LNCaP clone FGC (cell line): ENCODE measurements at regions not wholly inside any gene's neighbourhood (a gene's known extent, or its start where the extent isn't known, plus 50 kb on each side); places are given as distances from the start of the nearest gene placed in this dataset.

Source experiments
- DNase-seq: peaks from one replicate; pipeline ENCODE4 v3.0.0-alpha.2; 2011; ENCODE audit warnings: low read depth
- H3K4me3 ChIP-seq: 2 replicates; pipeline ENCODE4 v1.5.1; 2011; ENCODE audit warnings: mild to moderate bottlenecking, low read depth, low read length, control low read depth
- CTCF ChIP-seq: IDR thresholded peaks from 2 replicates; pipeline ENCODE4 v1.5.1; 2012; ENCODE audit warnings: mild to moderate bottlenecking; ENCODE audit not compliant: control insufficient read depth, insufficient read depth; ENCODE audit errors: extremely low read depth

DNA sequence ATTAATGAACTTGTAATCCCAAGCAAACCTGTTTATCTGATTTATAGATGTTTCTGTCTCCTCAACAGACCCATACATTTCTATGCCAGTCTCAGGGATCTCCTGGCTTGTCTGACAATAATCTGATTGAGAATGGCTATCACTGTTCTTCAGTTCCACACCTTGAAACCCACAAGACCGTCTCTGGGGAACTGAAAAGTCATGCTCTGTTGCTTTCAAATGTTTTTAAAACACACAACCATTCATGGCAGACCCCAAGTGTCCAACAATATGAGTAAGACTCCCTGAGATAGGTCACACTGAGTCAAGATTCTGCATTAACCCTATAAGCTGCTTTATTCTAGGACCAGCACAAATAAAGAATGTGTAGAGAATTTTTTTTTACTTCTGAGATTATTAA, 611.2 kb upstream of the PLXNA2 start:
- no peak for DNase-seq

DNA sequence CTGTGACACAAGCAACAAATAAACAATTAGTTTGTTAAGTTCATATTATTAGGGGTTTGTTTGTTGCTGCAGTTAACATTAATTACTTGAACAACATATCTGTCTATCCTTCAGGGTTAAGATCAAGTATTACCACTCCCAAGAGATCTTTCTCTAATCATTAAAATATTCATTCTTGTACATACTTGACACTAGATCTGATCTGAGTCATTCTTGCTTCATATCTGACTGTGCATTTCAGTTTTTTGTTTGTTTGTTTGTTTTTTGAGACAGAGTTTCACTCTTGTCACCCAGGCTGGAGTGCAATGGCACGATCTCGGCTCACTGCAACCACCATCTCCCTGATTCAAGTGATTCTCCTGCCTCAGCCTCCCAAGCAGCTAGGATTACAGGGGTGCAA, 613.3 kb upstream of the PLXNA2 start:
- H3K4me3 ChIP-seq = no peak overlapping the region
- no peak for DNase-seq
- no peak for TF ChIP-seq CTCF

More for the DNA sequence above, 611.2 kb upstream of the PLXNA2 start:
- TF ChIP-seq CTCF = no peak
- no peak overlapping the region for H3K4me3 ChIP-seq

DNA sequence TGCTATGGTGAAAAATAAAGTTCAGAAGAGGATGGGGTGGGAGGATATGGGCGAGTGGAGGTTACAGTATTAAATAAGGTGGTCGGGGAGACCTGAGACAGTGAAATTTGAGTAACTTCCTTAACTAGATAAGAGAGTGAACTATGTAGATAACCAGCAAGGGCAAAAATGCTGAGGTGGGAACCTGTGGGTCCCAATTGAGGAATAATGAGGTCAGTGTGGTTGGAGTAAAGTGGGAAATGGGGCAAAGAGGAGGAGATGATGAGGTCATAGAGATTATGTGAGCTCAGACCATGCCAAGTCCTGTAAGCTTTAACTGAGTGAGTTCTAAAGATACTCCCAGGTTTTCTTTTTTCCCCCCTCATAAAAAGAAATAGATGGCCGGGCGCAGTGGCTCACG, 614.6 kb upstream of the PLXNA2 start:
- DNase-seq = no peak
- TF ChIP-seq CTCF = no peak

GRCh38 chr1:208864366-208864965, 620.3 kb upstream of the PLXNA2 start:
- DNase-seq = no peak
- no peak overlapping the region for H3K4me3 ChIP-seq
- TF ChIP-seq CTCF = no peak

More for the DNA sequence above, 614.6 kb upstream of the PLXNA2 start:
- no peak overlapping the region for H3K4me3 ChIP-seq

DNA sequence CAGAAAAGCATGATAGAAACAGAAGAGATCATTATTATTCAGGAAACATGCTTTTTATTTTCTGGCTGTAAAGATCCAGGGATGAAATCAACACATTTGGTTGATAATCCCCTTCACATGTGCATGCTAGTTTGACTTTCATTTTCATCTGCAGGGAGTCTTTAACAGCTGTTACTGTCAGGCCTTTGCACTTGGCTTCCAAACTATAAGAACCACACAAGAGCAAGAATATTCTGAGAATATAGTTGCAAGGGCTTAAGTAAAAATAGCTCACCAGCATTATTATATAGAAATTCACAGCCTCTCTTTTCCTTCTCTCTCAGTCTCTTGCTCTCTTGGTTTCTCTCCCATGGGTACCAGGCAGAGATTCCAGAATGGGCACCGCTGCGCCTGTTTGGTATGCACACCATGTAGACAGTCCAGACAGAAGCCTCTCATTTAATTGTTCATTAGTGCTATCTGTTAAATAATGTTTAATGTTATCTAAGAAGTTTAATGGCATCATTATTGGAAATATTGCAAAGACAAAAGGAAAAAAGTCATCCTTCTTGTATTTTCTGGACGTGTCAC, 622.3 kb upstream of the PLXNA2 start:
- no peak for DNase-seq

GRCh38 chr1:208868554-208868953, 624.4 kb upstream of the PLXNA2 start:
- H3K4me3 ChIP-seq = no peak overlapping the region
- DNase-seq = no peak
- no peak for TF ChIP-seq CTCF

More for the DNA sequence above, 622.3 kb upstream of the PLXNA2 start:
- H3K4me3 ChIP-seq = no peak overlapping the region
- no peak for TF ChIP-seq CTCF

- no peak overlapping the region for H3K4me3 ChIP-seq
- DNase-seq = no peak
- TF ChIP-seq CTCF = no peak
Observed at GRCh38 chr1:208874915-208875314, 630.7 kb upstream of the PLXNA2 start.
